Thymus (tissue), 11 donors: ENCODE measurements at regions not wholly inside any gene's neighbourhood (a gene's known extent, or its start where the extent isn't known, plus 50 kb on each side); places are given as distances from the start of the nearest gene placed in this dataset.
A peak's percentile ranks its signal among the peaks of the same experiment; 100 is the strongest.
"Not testable (repeated sequence)": the region's sequence is repeated elsewhere in the genome, so short reads cannot be mapped to it uniquely, and the experiment has no call there.

ENCODE experiments used
- DNase-seq, 9 donors: peaks; one replicate each; pipeline ENCODE4 v3.0.0-alpha.2; 2013; ENCODE audit warnings: low spot score in 9 of 9, low read depth in 6 of 9, missing footprints in 1 of 9
- H3K27ac ChIP-seq, 2 donors: one replicate each; pipeline ENCODE4 v1.5.1; 2013; ENCODE audit warnings: control low read depth in 1 of 2, low read depth in 1 of 2, low read length in 1 of 2, mild to moderate bottlenecking in 1 of 2, moderate library complexity in 1 of 2
- H3K27me3 ChIP-seq, 2 donors: one replicate each; pipeline ENCODE4 v1.5.1; 2013; ENCODE audit warnings: low read length in 1 of 2; ENCODE audit not compliant: control insufficient read depth in 2 of 2, insufficient read depth in 1 of 2
- H3K36me3 ChIP-seq, 2 donors: one replicate each; pipeline ENCODE4 v1.5.1; 2013; ENCODE audit warnings: low read length in 1 of 2, mild to moderate bottlenecking in 1 of 2, moderate library complexity in 1 of 2; ENCODE audit not compliant: control insufficient read depth in 2 of 2, insufficient read depth in 2 of 2
- H3K4me1 ChIP-seq, 2 donors: one replicate each; pipeline ENCODE4 v1.5.1; 2013; ENCODE audit warnings: low read length in 2 of 2; ENCODE audit not compliant: control insufficient read depth in 2 of 2, insufficient read depth in 2 of 2
- H3K4me3 ChIP-seq, 2 donors: one replicate each; pipeline ENCODE4 v1.5.1; 2013; ENCODE audit warnings: low read length in 2 of 2, control low read depth in 1 of 2, mild to moderate bottlenecking in 1 of 2
- H3K9me3 ChIP-seq, 2 donors: one replicate each; pipeline ENCODE4 v1.5.1; 2013; ENCODE audit warnings: low read length in 1 of 2, mild to moderate bottlenecking in 1 of 2; ENCODE audit not compliant: control insufficient read depth in 2 of 2, insufficient read depth in 1 of 2
- WGBS: extraction: QIAGEN DNeasy Blood & Tissue Kit; methylation state at CpG from one replicate; pipeline ENCODE4 v1.1.7; 2013; 5-methylcytosine and 5-hydroxymethylcytosine counted together
- donor health status: healthy.

DNA sequence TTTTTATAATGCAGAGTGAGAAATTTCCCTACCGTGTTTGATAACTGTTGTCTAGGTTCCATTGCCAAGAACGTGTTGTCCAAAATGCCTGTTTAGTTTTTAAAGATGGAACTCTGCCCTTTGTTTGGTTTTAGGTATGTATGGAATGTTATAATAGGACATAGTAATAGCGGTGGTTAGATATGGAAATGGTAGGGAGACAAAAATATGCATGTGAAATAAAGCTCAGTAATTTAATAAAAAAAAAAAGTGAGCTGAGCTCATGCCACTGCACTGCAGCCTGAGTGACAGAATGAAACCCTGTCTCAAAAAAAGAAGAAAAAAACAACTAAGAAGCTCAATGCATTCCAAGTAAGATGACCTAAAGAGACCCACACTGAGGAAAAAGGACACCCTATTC, 72.9 kb downstream of the ZNF783 start:
- Histone ChIP-seq H3K4me1 (no peaks in the 10 kb centered on the region), H3K4me3 (no peak overlapping the region), H3K27me3 (no peaks in the 10 kb centered on the region), H3K27ac (no peak overlapping the region), H3K36me3 (no peaks in the 10 kb centered on the region), H3K9me3 (no peaks in the 10 kb centered on the region)
- 88% methylated on average over 3 of the region's 3 CpGs for WGBS
- no peak for DNase-seq

DNA sequence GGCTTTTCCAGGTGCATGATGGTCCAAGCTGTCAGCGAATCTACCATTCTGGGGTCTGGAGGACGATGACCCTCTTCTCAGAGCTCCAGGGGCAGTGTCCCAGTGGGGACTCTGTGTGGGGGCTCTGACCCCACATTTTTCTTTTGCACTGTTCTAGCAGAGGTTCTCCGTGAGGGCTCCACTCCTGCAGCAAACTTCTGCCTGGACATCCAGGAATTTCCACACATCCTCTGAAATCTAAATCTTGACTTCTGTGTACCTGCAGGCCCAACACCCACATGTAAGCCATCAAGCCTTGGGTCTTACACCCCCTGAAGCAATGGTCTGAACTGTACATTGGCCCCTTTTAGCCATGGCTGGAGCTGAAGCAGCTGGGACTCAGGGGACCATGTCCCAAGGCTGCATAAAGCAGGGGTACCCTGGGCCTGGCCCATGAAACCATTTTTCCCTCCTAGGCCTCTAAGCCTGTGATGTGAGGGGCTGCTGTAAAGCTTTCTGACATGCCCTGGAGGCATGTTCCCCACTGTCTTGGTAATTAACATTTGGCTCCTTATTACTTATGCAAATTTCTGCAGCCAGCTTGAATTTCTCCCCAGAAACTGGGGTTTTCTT, 86.9 kb downstream of the ZNF783 start:
- Histone ChIP-seq H3K9me3 (peaks cover 2 to 18% of the 10 kb centered on the region in 2 donors), H3K36me3 (no peaks in the 10 kb centered on the region), H3K27me3 (no peaks in the 10 kb centered on the region), H3K4me3 (no peak overlapping the region), H3K27ac (no peak overlapping the region), H3K4me1 (no peaks in the 10 kb centered on the region)
- DNase-seq = no peak
- WGBS = 81% methylated on average over 3 of the region's 3 CpGs

GRCh38 chr7:149353739-149354504, 91.9 kb downstream of the ZNF783 start:
- no peak for DNase-seq
- H3K36me3 ChIP-seq = no peaks in the 10 kb centered on the region
- H3K9me3 ChIP-seq = peaks cover 0 to 16% of the 10 kb centered on the region in 2 donors
- no peak overlapping the region for H3K4me3 ChIP-seq
- H3K27ac ChIP-seq = no peak overlapping the region
- H3K4me1 ChIP-seq = no peaks in the 10 kb centered on the region
- WGBS = 94% methylated on average over 6 of the region's 6 CpGs
- H3K27me3 ChIP-seq = no peaks in the 10 kb centered on the region

GRCh38 chr7:149355035-149355389, 93.0 kb downstream of the ZNF783 start:
- not testable (repeated sequence) for H3K27me3 ChIP-seq, H3K4me1 ChIP-seq, H3K36me3 ChIP-seq, DNase-seq, H3K4me3 ChIP-seq, H3K27ac ChIP-seq
- 89% methylated on average over 11 of the region's 11 CpGs for WGBS
- peaks cover 0 to 18% of the 10 kb centered on the region in 2 donors for H3K9me3 ChIP-seq

- no peak overlapping the region for H3K4me3 ChIP-seq
- no peaks in the 10 kb centered on the region for H3K4me1 ChIP-seq
- no peaks in the 10 kb centered on the region for H3K36me3 ChIP-seq
- WGBS = 76% methylated on average over 5 of the region's 5 CpGs
- no peaks in the 10 kb centered on the region for H3K27me3 ChIP-seq
- no peak overlapping the region for H3K27ac ChIP-seq
- peak in 1 of 9 donors; percentile 2 for DNase-seq
- H3K9me3 ChIP-seq = peaks cover 0 to 18% of the 10 kb centered on the region in 2 donors
Observed at GRCh38 chr7:149355390-149356048, 93.5 kb downstream of the ZNF783 start.

GRCh38 chr7:149362696-149363095, 98.2 kb downstream of the ZNF777 start:
- H3K4me3 ChIP-seq = no peak overlapping the region
- no peaks in the 10 kb centered on the region for H3K4me1 ChIP-seq
- H3K27ac ChIP-seq = no peak overlapping the region
- peaks cover 0 to 23% of the 10 kb centered on the region in 2 donors for H3K9me3 ChIP-seq
- WGBS = 18% methylated on average over 1 of the region's 1 CpG
- H3K36me3 ChIP-seq = no peaks in the 10 kb centered on the region
- no peaks in the 10 kb centered on the region for H3K27me3 ChIP-seq
- no peak for DNase-seq

- 90% methylated on average over 2 of the region's 2 CpGs for WGBS
Observed at GRCh38 chr7:149367418-149368180, 93.3 kb downstream of the ZNF777 start.

DNA sequence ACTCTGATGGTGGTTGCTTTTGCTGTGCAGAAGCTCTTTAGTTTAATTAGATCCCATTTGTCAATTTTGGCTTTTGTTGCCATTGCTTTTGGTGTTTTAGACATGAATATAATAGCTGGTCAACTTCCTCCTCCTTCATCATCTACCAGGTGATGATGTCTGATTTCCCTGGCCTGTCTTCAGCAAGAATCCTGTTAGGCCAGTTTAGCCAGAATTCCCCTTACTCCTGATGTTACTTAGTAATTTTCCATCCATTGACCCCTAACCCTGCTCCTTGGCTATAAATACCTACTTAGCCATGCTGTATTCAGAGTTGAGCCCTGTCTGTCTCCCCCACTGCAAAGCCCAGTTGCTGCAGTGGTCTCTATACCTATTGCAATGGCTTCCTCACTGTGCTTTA, 91.4 kb downstream of the ZNF777 start:
- no peak for DNase-seq
- H3K36me3 ChIP-seq = no peaks in the 10 kb centered on the region
- H3K4me1 ChIP-seq = no peaks in the 10 kb centered on the region
- H3K9me3 ChIP-seq = peaks cover 0 to 13% of the 10 kb centered on the region in 2 donors
- H3K27me3 ChIP-seq = no peaks in the 10 kb centered on the region
- H3K27ac ChIP-seq = no peak overlapping the region
- H3K4me3 ChIP-seq = no peak overlapping the region

More at GRCh38 chr7:149367418-149368180, 93.3 kb downstream of the ZNF777 start:
- H3K27me3 ChIP-seq = no peaks in the 10 kb centered on the region
- no peak overlapping the region for H3K4me3 ChIP-seq
- no peaks in the 10 kb centered on the region for H3K36me3 ChIP-seq
- H3K9me3 ChIP-seq = peaks cover 0 to 5% of the 10 kb centered on the region in 2 donors
- DNase-seq = no peak
- no peaks in the 10 kb centered on the region for H3K4me1 ChIP-seq
- no peak overlapping the region for H3K27ac ChIP-seq

GRCh38 chr7:149370790-149371189, 90.1 kb downstream of the ZNF777 start:
- peaks cover 0 to 8% of the 10 kb centered on the region in 2 donors for H3K9me3 ChIP-seq
- H3K4me3 ChIP-seq = no peak overlapping the region
- H3K36me3 ChIP-seq = no peaks in the 10 kb centered on the region
- no peaks in the 10 kb centered on the region for H3K4me1 ChIP-seq
- H3K27ac ChIP-seq = no peak overlapping the region
- DNase-seq = no peak
- H3K27me3 ChIP-seq = no peaks in the 10 kb centered on the region
